ENCODE measurements at regions not wholly inside any gene's neighbourhood (a gene's known extent, or its start where the extent isn't known, plus 50 kb on each side); places are given as distances from the start of the nearest gene placed in this dataset.

DNA sequence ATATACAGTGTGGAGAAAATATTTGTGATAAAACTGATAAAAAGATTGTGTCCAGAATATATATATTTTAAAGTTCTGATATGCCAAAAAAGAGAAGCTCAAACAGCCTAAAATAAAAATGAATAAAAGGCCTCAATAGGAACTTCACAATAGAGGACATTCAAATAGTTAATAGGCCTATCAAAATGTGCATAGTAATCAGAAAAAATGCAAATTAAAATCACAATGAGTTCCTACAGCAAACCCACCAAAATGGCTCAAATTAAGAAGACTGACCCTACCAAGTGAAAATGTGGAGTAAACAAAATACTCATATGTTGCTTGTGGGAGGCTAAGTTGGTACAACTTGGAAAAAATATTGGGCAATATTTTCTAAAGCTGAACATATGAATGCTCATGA is 57.6 kb upstream of the COG2 start:
- TF ChIP-seq, protein P1, sequence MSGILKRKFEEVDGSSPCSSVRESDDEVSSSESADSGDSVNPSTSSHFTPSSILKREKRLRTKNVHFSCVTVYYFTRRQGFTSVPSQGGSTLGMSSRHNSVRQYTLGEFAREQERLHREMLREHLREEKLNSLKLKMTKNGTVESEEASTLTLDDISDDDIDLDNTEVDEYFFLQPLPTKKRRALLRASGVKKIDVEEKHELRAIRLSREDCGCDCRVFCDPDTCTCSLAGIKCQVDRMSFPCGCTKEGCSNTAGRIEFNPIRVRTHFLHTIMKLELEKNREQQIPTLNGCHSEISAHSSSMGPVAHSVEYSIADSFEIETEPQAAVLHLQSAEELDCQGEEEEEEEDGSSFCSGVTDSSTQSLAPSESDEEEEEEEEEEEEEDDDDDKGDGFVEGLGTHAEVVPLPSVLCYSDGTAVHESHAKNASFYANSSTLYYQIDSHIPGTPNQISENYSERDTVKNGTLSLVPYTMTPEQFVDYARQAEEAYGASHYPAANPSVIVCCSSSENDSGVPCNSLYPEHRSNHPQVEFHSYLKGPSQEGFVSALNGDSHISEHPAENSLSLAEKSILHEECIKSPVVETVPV (CRISPR knock-in tag; IDR thresholded peaks at IDR 0.05), result no peak
- TF ChIP-seq ESRRG (CRISPR knock-in tag; IDR thresholded peaks at IDR 0.05) (no peak), TCF4 (CRISPR knock-in tag; IDR thresholded peaks at IDR 0.05; ENCODE audit: borderline replicate concordance) (no peak), ARNTL (CRISPR knock-in tag; IDR thresholded peaks at IDR 0.05; ENCODE audit: borderline replicate concordance, low read depth) (no peak), SNAI2 (CRISPR knock-in tag; IDR thresholded peaks at IDR 0.05) (no peak), GLIS3 (CRISPR knock-in tag; IDR thresholded peaks at IDR 0.05) (no peak), PATZ1 (CRISPR knock-in tag; IDR thresholded peaks at IDR 0.05; ENCODE audit: borderline replicate concordance) (no peak), ISL1 (CRISPR knock-in tag; IDR thresholded peaks at IDR 0.05) (no peak), ZC3H10 (CRISPR knock-in tag; IDR thresholded peaks at IDR 0.05) (no peak), POU6F1 (CRISPR knock-in tag; IDR thresholded peaks at IDR 0.05; ENCODE audit: borderline replicate concordance, low read depth) (no peak), RARB (CRISPR knock-in tag; IDR thresholded peaks at IDR 0.05) (no peak), TOX (CRISPR knock-in tag; IDR thresholded peaks at IDR 0.05; ENCODE audit: borderline replicate concordance) (no peak), PPARA (CRISPR knock-in tag; IDR thresholded peaks at IDR 0.05; ENCODE audit: borderline replicate concordance) (no peak), ZNF8 (CRISPR knock-in tag; IDR thresholded peaks at IDR 0.05) (no peak), ZFP30 (CRISPR knock-in tag; IDR thresholded peaks at IDR 0.05) (no peak)
- TF ChIP-seq, protein P2, sequence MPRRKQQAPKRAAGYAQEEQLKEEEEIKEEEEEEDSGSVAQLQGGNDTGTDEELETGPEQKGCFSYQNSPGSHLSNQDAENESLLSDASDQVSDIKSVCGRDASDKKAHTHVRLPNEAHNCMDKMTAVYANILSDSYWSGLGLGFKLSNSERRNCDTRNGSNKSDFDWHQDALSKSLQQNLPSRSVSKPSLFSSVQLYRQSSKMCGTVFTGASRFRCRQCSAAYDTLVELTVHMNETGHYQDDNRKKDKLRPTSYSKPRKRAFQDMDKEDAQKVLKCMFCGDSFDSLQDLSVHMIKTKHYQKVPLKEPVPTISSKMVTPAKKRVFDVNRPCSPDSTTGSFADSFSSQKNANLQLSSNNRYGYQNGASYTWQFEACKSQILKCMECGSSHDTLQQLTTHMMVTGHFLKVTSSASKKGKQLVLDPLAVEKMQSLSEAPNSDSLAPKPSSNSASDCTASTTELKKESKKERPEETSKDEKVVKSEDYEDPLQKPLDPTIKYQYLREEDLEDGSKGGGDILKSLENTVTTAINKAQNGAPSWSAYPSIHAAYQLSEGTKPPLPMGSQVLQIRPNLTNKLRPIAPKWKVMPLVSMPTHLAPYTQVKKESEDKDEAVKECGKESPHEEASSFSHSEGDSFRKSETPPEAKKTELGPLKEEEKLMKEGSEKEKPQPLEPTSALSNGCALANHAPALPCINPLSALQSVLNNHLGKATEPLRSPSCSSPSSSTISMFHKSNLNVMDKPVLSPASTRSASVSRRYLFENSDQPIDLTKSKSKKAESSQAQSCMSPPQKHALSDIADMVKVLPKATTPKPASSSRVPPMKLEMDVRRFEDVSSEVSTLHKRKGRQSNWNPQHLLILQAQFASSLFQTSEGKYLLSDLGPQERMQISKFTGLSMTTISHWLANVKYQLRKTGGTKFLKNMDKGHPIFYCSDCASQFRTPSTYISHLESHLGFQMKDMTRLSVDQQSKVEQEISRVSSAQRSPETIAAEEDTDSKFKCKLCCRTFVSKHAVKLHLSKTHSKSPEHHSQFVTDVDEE (CRISPR knock-in tag; IDR thresholded peaks at IDR 0.05), result no peak
- ATAC-seq, result no peak

DNA sequence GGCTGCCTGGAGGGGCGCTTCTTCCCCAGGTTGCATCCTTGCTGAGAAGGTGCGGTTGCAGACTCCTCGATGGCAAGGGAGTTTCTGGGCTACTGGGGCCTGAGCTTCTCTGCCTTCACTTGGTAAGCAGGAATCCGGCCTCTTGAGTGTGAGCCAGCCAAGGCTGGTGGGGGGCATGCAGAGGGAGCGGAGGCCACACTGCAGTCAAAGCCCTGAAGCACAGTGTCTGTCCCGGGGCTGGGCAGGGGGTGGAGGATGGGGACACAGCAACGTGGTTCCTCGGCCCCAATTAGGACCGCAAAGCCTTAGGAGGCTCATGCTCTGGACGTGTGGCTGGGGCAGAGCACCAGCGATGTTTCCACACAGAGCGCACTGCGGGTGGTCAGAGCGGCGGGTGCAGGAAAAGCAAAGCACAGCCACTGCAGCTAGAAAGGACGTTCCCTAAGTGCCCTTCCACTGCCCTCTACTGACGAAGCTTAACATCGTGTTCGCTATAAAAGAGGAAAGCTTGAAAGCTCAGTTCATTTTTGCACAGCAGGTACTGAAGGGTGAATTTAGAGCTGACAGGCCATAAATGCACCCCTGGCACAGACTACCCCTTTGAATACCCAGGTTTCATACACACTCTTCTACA is 60.7 kb upstream of the COG2 start:
- TF ChIP-seq, protein P3, sequence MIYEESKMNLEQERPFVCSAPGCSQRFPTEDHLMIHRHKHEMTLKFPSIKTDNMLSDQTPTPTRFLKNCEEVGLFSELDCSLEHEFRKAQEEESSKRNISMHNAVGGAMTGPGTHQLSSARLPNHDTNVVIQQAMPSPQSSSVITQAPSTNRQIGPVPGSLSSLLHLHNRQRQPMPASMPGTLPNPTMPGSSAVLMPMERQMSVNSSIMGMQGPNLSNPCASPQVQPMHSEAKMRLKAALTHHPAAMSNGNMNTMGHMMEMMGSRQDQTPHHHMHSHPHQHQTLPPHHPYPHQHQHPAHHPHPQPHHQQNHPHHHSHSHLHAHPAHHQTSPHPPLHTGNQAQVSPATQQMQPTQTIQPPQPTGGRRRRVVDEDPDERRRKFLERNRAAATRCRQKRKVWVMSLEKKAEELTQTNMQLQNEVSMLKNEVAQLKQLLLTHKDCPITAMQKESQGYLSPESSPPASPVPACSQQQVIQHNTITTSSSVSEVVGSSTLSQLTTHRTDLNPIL (CRISPR knock-in tag; IDR thresholded peaks at IDR 0.05; ENCODE audit: low read depth), result no peak
- TF ChIP-seq POU6F1 (CRISPR knock-in tag; IDR thresholded peaks at IDR 0.05; ENCODE audit: borderline replicate concordance, low read depth) (no peak), PPARA (CRISPR knock-in tag; IDR thresholded peaks at IDR 0.05; ENCODE audit: borderline replicate concordance) (no peak), ESRRG (CRISPR knock-in tag; IDR thresholded peaks at IDR 0.05) (no peak), TOX (CRISPR knock-in tag; IDR thresholded peaks at IDR 0.05; ENCODE audit: borderline replicate concordance) (no peak), ZNF565 (CRISPR knock-in tag; conservative IDR thresholded peaks at IDR 0.05; ENCODE audit: low read depth) (no peak), SNAI2 (CRISPR knock-in tag; IDR thresholded peaks at IDR 0.05) (no peak), ZFP3 (CRISPR knock-in tag; IDR thresholded peaks at IDR 0.05) (no peak)
- ATAC-seq, result no peak
